ENCODE measurements at regions not wholly inside any gene's neighbourhood (a gene's known extent, or its start where the extent isn't known, plus 50 kb on each side); places are given as distances from the start of the nearest gene placed in this dataset.

DNA sequence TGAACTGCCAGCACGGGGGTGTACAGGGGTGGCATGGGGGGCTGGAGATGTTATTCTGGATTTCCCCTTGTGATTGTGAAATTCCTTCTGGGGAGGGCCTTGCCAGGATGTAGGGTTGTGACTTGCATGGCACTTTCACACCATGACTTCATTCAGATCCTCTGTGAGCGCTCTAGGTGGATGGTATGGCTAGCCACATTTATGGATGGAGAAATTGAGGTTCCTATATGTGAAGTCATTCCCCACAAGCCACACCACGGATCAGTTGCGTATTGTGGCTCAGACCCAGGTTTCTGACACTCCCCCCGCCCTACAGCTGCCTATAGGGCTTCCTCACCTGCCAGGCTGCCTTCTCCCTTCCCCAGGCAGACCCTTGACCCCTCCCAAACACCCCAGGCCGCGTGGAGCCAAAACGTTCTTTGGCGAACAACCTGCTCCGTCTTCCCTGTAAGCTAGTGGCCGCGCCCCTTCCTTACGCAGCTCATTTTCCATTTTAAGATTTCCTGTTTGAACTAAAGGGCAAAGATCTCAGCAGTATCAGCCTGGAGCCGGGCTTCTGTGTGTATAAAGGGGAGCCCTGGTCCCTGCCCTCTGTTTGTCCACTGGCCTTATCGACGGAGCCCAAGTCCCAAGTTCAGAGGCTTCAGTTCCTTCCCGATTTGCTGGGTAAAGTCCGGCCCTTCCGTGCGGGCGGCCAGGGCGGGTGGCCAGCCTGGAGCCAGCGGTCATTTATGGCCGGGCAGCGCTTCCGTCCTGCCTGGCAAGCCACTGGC is 97.8 kb upstream of the KLF4 start (continued):
- TF ChIP-seq ZNF737 (CRISPR knock-in tag; IDR thresholded peaks at IDR 0.05; ENCODE audit: borderline replicate concordance) (no peak), CEBPG (CRISPR knock-in tag; IDR thresholded peaks at IDR 0.05) (no peak), MAX (IDR thresholded peaks at IDR 0.05) (no peak), MLX (CRISPR knock-in tag; IDR thresholded peaks at IDR 0.05) (no peak), SKI (IDR thresholded peaks at IDR 0.05; ENCODE audit: partially characterized antibody) (no peak), ISL2 (CRISPR knock-in tag; IDR thresholded peaks at IDR 0.05) (0 out of 2 replicates have a peak, but pooled peaks have one; percentile 46), ZFP37 (CRISPR knock-in tag; IDR thresholded peaks at IDR 0.05; ENCODE audit: borderline replicate concordance) (no peak), JUND (CRISPR knock-in tag; IDR thresholded peaks at IDR 0.05) (no peak), ZFP36L1 (CRISPR knock-in tag; IDR thresholded peaks at IDR 0.05) (no peak), ZNF414 (CRISPR knock-in tag; IDR thresholded peaks at IDR 0.05) (no peak), ZNF432 (CRISPR knock-in tag; IDR thresholded peaks at IDR 0.05; ENCODE audit: borderline replicate concordance) (no peak), ZNF501 (CRISPR knock-in tag; IDR thresholded peaks at IDR 0.05) (0 out of 2 replicates have a peak, but pooled peaks have one; percentile 37), FOXP1 (IDR thresholded peaks at IDR 0.05) (no peak), FOXP1 (CRISPR knock-in tag; IDR thresholded peaks at IDR 0.05) (no peak), ZBTB10 (CRISPR knock-in tag; IDR thresholded peaks at IDR 0.05; ENCODE audit: borderline replicate concordance) (0 out of 2 replicates have a peak, but pooled peaks have one; percentile 69), ZNF703 (CRISPR knock-in tag; IDR thresholded peaks at IDR 0.05; ENCODE audit: borderline replicate concordance) (no peak), ZNF335 (CRISPR knock-in tag; IDR thresholded peaks at IDR 0.05) (no peak), ZMYM3 (CRISPR knock-in tag; IDR thresholded peaks at IDR 0.05) (no peak), CEBPB (IDR thresholded peaks at IDR 0.05; ENCODE audit: borderline replicate concordance, low read depth, low read length) (no peak), MIXL1 (CRISPR knock-in tag; IDR thresholded peaks at IDR 0.05) (no peak), NRL (CRISPR knock-in tag; IDR thresholded peaks at IDR 0.05; ENCODE audit: borderline replicate concordance) (no peak)
- TF ChIP-seq, protein P1, sequence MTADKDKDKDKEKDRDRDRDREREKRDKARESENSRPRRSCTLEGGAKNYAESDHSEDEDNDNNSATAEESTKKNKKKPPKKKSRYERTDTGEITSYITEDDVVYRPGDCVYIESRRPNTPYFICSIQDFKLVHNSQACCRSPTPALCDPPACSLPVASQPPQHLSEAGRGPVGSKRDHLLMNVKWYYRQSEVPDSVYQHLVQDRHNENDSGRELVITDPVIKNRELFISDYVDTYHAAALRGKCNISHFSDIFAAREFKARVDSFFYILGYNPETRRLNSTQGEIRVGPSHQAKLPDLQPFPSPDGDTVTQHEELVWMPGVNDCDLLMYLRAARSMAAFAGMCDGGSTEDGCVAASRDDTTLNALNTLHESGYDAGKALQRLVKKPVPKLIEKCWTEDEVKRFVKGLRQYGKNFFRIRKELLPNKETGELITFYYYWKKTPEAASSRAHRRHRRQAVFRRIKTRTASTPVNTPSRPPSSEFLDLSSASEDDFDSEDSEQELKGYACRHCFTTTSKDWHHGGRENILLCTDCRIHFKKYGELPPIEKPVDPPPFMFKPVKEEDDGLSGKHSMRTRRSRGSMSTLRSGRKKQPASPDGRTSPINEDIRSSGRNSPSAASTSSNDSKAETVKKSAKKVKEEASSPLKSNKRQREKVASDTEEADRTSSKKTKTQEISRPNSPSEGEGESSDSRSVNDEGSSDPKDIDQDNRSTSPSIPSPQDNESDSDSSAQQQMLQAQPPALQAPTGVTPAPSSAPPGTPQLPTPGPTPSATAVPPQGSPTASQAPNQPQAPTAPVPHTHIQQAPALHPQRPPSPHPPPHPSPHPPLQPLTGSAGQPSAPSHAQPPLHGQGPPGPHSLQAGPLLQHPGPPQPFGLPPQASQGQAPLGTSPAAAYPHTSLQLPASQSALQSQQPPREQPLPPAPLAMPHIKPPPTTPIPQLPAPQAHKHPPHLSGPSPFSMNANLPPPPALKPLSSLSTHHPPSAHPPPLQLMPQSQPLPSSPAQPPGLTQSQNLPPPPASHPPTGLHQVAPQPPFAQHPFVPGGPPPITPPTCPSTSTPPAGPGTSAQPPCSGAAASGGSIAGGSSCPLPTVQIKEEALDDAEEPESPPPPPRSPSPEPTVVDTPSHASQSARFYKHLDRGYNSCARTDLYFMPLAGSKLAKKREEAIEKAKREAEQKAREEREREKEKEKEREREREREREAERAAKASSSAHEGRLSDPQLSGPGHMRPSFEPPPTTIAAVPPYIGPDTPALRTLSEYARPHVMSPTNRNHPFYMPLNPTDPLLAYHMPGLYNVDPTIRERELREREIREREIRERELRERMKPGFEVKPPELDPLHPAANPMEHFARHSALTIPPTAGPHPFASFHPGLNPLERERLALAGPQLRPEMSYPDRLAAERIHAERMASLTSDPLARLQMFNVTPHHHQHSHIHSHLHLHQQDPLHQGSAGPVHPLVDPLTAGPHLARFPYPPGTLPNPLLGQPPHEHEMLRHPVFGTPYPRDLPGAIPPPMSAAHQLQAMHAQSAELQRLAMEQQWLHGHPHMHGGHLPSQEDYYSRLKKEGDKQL (CRISPR knock-in tag; IDR thresholded peaks at IDR 0.05; ENCODE audit: low read depth) = no peak

All from HepG2 (cell line).